Gastrocnemius medialis (tissue), 4 donors: ENCODE measurements at regions not wholly inside any gene's neighbourhood (a gene's known extent, or its start where the extent isn't known, plus 50 kb on each side); places are given as distances from the start of the nearest gene placed in this dataset.

Experiments
- ATAC-seq, 2 donors: fragments of 150-250 bp; one replicate each; pipeline ENCODE4 v1.9.1; 2016
- DNase-seq, 2 donors: peaks; one replicate each; pipeline ENCODE4 v3.0.0-alpha.2; 2019
- H3K27ac ChIP-seq, 4 donors: fragments of 200-600 bp; sonication (generic); 1 replicate in 1 of 4; 2 replicates in 3 of 4; pipeline ENCODE4 v1.5.1; 2016 to 2018; ENCODE audit warnings: mild to moderate bottlenecking in 2 of 4, moderate library complexity in 1 of 4
- H3K27me3 ChIP-seq, 3 donors: fragments of 200-600 bp; sonication (generic) in 2 of 3; 1 replicate in 1 of 3; 2 replicates in 2 of 3; pipeline versions ENCODE4 v1.5.1 to v1.6.0; 2016 to 2019; ENCODE audit warnings: mild to moderate bottlenecking in 1 of 3, moderate library complexity in 1 of 3
- H3K36me3 ChIP-seq, 2 donors: fragments of 200-600 bp; sonication (generic) in 1 of 2; one replicate each; pipeline ENCODE4 v1.5.1; 2017 to 2018
- H3K4me1 ChIP-seq, 2 donors: fragments of 200-600 bp; sonication (generic) in 1 of 2; one replicate each; pipeline ENCODE4 v1.5.1; 2016 to 2017; ENCODE audit warnings: mild to moderate bottlenecking in 2 of 2
- H3K4me3 ChIP-seq, 4 donors: fragments of 200-600 bp; sonication (generic) in 3 of 4; 1 replicate in 1 of 4; 2 replicates in 3 of 4; pipeline ENCODE4 v1.5.1; 2016 to 2019; ENCODE audit warnings: mild to moderate bottlenecking in 2 of 4
- H3K9me3 ChIP-seq, 3 donors: fragments of 200-600 bp; sonication (generic) in 2 of 3; 1 replicate in 1 of 3; 2 replicates in 2 of 3; pipeline ENCODE4 v1.5.1; 2016 to 2019
- CTCF ChIP-seq, 5 experiments: fragments of 450-650 bp in 3 of 5; fragments of 200-600 bp in 2 of 5; sonication (generic) in 2 of 5; IDR thresholded peaks in 4 of 5; conservative IDR thresholded peaks in 1 of 5; 1 replicate in 4 of 5; 2 replicates in 1 of 5; pipeline ENCODE4 v1.5.1; 2016 to 2019; ENCODE audit warnings: antibody characterized with exemption in 5 of 5, mild to moderate bottlenecking in 3 of 5, moderate library complexity in 3 of 5
- POLR2A ChIP-seq, 2 donors: fragments of 450-650 bp; IDR thresholded peaks; one replicate each; pipeline ENCODE4 v1.6.1; 2017; ENCODE audit warnings: antibody characterized with exemption in 2 of 2, mild to moderate bottlenecking in 2 of 2, moderate library complexity in 2 of 2
- in situ Hi-C, 4 donors: fragments of 200-750 bp; cut with MboI; loops; one replicate each; pipeline versions ENCODE4 v1.15.0 to v1.8.0; 2017; ENCODE audit warnings: low sequenced_read_pairs in 4 of 4
- intact Hi-C: fragments of 100-400 bp; cut with DNase I; formaldehyde crosslinking; loops from one replicate; pipeline ENCODE4 v1.15.1; 2023; ENCODE audit warnings: low total_unique reads

- no peak for DNase-seq
- H3K27ac ChIP-seq: no peak overlapping the region
- H3K36me3 ChIP-seq: no peaks in the 10 kb centered on the region
- no peak overlapping the region for H3K4me3 ChIP-seq
- no peaks in the 10 kb centered on the region for H3K4me1 ChIP-seq
- intact Hi-C loops (no loop called here), in situ Hi-C loops (no loop called here)
- no peak for TF ChIP-seq CTCF (IDR thresholded peaks at IDR 0.05 in 4 of 5, conservative IDR thresholded peaks at IDR 0.05 in 1 of 5)
- no peak for TF ChIP-seq POLR2A (IDR thresholded peaks at IDR 0.05)
- no peak for ATAC-seq
- no peaks in the 10 kb centered on the region for H3K27me3 ChIP-seq
- peaks cover 0 to 4% (median 0%) of the 10 kb centered on the region in 3 donors for H3K9me3 ChIP-seq
These were observed 120.6 kb downstream of the BCHE start for GRCh38 chr3:165716592-165716991.

- Histone ChIP-seq H3K36me3 (no peaks in the 10 kb centered on the region), H3K27me3 (no peaks in the 10 kb centered on the region), H3K4me1 (no peaks in the 10 kb centered on the region), H3K27ac (no peak overlapping the region), H3K4me3 (no peak overlapping the region), H3K9me3 (no peaks in the 10 kb centered on the region)
- in situ Hi-C loops: no loop called here
- ATAC-seq (no peak), DNase-seq (no peak)
- intact Hi-C loops: no loop called here
- TF ChIP-seq CTCF (IDR thresholded peaks at IDR 0.05 in 4 of 5, conservative IDR thresholded peaks at IDR 0.05 in 1 of 5) (no peak), POLR2A (IDR thresholded peaks at IDR 0.05) (no peak)
These were observed 123.7 kb downstream of the BCHE start for GRCh38 chr3:165713479-165713878.

GRCh38 chr3:165712382-165712781 lies 124.8 kb downstream of the BCHE start:
- ATAC-seq: no peak
- no peaks in the 10 kb centered on the region for H3K4me1 ChIP-seq
- no peaks in the 10 kb centered on the region for H3K36me3 ChIP-seq
- no peak for TF ChIP-seq CTCF (IDR thresholded peaks at IDR 0.05 in 4 of 5, conservative IDR thresholded peaks at IDR 0.05 in 1 of 5)
- no peak for TF ChIP-seq POLR2A (IDR thresholded peaks at IDR 0.05)
- DNase-seq: no peak
- H3K4me3 ChIP-seq: no peak overlapping the region
- H3K27ac ChIP-seq: no peak overlapping the region
- in situ Hi-C loops (no loop called here), intact Hi-C loops (no loop called here)
- H3K27me3 ChIP-seq: no peaks in the 10 kb centered on the region
- no peaks in the 10 kb centered on the region for H3K9me3 ChIP-seq

- H3K4me1 ChIP-seq: no peaks in the 10 kb centered on the region
- H3K36me3 ChIP-seq: no peaks in the 10 kb centered on the region
- ATAC-seq (no peak), DNase-seq (no peak)
- in situ Hi-C loops (no loop called here), intact Hi-C loops (no loop called here)
- no peak for TF ChIP-seq POLR2A (IDR thresholded peaks at IDR 0.05)
- TF ChIP-seq CTCF (IDR thresholded peaks at IDR 0.05 in 4 of 5, conservative IDR thresholded peaks at IDR 0.05 in 1 of 5): no peak
- no peak overlapping the region for H3K4me3 ChIP-seq
- H3K27ac ChIP-seq: no peak overlapping the region
- H3K9me3 ChIP-seq: no peaks in the 10 kb centered on the region
- no peaks in the 10 kb centered on the region for H3K27me3 ChIP-seq
These were observed 139.3 kb downstream of the BCHE start for GRCh38 chr3:165697910-165698309.

GRCh38 chr3:165696496-165696895 lies 140.7 kb downstream of the BCHE start:
- Histone ChIP-seq H3K4me1 (no peaks in the 10 kb centered on the region), H3K27ac (no peak overlapping the region), H3K36me3 (no peaks in the 10 kb centered on the region), H3K9me3 (no peaks in the 10 kb centered on the region), H3K4me3 (no peak overlapping the region), H3K27me3 (no peaks in the 10 kb centered on the region)
- TF ChIP-seq POLR2A (IDR thresholded peaks at IDR 0.05) (no peak), CTCF (IDR thresholded peaks at IDR 0.05 in 4 of 5, conservative IDR thresholded peaks at IDR 0.05 in 1 of 5) (no peak)
- DNase-seq: no peak
- ATAC-seq: no peak
- in situ Hi-C loops (no loop called here), intact Hi-C loops (no loop called here)
